ENCODE measurements at regions not wholly inside any gene's neighbourhood (a gene's known extent, or its start where the extent isn't known, plus 50 kb on each side); places are given as distances from the start of the nearest gene placed in this dataset.
"Not testable (repeated sequence)": the region's sequence is repeated elsewhere in the genome, so short reads cannot be mapped to it uniquely, and the experiment has no call there.

DNA sequence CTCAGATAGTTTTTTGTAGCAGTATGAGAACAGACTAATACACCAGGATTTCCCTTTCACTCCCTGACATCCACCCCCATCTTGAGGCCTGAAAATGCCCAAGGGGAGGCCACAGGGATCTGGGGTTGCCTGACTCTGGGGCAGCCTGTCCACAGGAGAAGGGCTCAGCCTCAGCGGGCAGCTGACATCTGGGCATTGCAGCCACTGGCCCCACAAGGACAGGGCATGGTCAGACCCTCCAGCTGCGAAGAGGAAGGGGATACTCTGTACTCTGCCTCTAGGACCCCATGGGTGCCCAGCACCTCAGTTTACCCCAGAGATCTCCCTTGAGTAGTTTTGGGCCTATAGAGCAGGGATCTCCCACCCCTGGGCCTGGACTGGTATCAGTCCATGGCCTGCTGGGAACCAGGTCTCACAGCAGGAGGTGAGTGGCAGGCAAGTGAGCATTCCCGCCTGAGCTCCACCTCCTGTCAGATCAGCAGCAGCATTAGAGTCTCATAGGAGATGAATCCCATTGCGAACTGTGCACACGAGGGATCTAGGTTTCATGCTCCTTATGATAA, 138.9 kb downstream of the HMX1 start:
- DNase-seq, result no peak

DNA sequence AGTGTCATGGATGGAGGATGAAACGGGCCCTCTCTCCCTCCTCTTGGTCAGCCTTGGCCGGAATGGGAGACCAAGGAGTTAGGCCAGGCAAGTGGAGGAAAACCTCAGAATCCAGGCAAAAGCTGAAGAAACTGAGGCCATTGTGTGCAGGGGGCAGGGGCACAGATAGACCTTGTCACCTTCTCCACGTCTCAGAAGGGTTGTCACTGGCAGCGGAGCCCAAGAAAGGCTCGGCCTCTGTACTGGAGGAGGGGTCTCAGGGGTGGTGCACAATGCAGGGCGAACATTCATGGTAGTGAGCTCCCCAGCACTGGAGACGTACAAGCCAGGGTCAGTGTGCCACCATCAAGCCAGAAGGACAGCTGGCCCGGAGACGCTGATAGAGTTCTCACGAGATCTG, 139.5 kb downstream of the CPZ start:
- DNase-seq, result no peak

DNA sequence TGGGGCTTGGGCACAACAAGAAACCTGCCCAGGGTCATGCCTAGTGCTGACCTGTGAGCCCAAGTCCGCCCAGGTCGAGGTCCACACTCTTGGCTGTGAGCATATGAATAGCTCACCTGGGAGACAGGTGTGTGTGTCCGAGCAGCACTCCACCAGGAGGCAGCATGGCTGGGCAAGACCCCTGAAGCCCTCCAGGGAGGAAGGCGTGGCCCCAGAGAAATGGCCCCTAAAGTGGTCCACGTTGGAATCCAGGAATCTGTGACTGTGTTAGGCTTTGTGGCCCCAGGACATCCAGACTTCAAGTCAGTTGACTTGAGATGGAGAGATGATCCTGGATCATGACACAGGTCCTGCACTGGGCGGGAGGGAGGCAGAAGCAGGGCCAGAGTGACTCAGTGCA, 138.8 kb downstream of the CPZ start:
- no peak for DNase-seq

DNA sequence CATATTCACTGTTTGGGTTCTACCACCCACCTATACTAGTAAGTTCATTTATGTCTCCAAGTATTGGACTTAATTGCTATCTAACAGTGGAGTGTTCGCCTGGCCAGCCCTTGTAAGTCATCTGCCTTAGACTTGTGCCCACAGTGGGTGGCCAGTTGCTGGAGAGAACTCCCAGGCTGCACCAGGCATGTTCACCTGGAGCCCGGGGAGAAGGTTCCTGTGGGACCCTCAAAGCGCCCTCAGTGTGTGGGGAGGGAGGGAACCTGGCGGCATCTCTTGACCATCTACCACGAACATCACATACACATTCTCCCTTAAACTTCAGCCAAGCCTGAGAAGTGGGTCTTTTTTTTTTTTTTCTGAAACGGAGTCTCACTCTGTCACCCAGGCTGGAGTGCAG, 138.1 kb downstream of the CPZ start:
- no peak for DNase-seq

DNA sequence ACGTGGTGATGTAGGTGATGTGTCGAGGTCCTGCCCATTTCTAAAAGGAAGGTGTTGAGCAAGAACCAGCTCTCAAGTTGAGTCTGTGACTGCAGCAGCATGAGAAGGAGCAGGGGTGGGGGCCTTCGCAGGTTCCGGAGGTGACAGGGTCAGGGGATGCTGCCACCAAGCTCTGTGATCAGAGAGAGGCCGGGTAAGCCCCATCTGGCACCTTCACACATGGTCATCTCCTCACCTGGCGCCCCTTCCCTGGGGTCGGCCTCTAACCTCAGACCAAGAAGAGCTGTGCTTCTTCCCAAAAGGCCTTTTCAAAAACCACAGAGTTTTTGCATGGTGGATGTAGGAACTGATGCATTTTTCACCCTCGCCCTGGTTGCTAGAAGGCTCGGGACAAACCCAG, 137.6 kb downstream of the CPZ start:
- DNase-seq, result no peak

DNA sequence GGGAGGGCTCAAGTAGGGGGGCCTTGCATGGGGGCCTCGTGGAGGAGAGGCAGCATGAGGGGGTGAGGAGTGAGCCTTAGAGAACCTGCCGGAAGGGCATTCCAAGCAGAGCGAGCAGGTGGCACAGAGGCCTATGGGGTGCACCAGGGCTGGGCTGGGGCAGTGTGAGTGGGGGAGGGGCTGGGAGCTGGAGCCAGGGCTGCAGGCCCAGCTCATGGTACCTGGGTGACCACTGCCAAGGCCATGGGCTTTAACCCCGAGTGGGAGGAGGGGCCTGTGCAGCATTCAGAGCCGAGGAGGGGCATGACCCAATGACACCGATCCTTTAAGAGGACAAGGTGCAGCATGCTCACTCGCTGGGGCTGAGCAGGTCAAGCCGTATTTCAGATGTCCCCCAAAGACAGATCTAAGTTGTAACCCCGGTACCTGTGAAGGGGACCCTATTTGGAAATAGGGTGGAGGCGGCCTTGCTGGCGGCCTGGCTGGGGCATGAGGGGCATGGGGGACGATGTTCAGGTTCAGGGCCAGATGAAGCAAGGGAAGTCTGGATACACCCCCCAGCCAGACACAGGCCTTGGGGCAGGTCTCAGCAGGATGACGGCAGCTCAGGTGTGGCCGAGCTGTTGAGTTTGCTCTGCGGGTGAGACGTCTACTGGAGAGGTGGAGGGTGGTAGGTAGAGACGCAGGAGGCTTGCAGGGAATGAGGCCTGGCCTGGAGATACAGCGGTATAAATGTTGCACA, 137.0 kb downstream of the CPZ start:
- DNase-seq, result no peak

DNA sequence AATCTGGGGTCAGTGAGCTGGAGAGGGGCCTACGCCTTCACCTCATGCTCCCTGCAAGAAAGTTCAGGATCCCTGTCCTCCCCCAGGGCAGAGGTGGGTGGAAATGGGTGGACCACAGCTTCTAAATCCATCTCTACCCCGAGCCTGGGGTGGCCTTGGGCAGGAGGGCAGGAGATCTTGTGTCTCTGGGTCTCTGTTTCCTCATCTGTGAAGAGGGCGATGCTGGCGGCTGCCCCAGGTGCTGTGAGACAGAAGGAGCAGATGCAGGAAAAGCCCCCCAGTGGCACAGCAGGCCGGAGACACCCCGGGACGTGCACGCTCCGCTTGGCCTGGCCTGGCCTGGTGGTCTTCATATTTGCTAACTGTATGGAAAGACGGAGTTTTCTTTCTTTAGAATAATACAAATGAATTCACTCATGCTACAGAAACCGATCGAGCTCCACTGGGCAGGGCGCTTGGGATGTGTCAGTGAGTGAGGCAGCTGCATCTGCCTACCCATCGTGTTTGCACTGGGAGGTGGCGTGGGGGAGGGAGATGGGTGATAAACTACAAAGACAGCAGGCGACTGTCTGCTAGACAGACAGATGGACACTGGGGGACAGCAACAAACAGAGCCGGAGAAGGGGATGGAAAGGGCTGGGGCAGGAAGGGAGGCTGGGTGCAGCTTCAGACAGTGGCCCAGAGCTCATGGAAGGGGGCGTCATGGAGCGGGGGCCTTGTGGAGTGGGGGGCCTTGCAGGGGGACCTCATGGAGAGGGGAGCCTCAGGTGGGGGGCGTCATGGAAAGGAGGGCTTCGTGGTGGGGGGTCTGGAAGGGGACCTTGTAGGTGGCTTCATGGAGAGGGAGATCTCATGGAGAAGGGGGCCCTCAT, 136.2 kb downstream of the CPZ start:
- DNase-seq, result no peak

DNA sequence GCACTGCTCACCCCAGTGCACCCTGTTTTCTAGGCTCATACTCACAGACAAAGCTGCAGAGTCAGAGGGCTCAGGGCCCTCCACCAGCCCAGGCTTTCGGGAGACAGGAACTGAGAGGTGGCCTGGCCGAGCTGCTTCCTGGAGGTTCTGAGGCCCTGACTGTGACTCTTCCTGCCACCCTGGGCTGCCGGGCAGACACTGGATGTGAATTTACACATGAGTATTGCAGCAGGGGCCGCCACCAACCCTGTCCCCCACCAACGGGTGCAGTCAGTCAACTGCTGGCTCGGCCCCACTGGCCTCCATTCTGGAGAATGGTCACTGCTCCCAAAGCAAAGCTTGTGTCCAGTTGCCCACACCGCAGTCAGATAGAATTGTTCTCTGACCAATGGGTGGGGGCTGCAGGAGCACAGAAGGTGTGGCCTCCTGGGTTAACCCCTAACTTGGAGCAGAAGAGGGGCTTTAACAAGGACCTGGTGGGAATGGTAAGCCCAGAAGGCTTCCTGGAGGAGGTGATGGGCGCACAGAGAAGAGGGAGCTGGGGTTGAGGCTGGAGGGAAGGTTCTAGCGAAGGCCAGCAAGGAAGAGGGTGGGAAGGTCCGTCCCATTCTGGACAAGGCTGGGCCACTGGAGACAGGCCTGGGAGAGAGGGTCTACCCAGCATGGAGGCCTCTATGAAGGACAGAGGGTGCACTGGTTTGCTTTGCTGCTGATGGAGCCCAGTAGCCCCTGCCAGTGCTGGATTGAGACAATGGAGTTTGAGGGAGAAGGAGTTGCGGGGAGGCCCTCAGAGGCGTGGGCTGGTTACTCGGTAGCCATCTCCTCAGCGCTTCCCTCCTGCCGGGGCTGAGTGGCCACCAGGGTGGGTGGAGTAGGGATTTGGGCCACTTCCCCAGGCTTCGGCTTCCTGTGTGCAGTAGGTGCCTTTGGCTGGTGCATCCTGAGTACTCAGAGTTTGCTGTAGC, 135.3 kb downstream of the CPZ start:
- no peak for DNase-seq

DNA sequence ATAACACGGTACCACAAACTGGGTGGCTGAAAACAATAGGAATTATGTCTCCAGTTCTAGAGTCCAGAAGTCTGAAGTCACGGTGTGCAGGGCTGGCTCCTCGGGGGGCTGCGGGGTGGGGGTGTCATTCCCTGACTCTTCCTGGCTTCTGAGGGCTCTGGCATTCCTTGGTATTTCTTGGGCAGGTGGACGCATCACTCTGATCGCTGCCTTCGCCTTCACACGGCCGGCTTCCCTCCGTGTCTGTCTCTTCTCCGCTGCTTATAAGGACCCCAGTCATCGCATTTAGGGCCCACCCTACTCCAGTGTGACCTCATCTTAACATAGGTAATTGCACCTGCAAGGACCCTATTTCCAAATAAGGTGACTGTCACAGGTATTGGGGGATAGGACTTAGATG, 134.6 kb downstream of the CPZ start:
- no peak for DNase-seq

DNA sequence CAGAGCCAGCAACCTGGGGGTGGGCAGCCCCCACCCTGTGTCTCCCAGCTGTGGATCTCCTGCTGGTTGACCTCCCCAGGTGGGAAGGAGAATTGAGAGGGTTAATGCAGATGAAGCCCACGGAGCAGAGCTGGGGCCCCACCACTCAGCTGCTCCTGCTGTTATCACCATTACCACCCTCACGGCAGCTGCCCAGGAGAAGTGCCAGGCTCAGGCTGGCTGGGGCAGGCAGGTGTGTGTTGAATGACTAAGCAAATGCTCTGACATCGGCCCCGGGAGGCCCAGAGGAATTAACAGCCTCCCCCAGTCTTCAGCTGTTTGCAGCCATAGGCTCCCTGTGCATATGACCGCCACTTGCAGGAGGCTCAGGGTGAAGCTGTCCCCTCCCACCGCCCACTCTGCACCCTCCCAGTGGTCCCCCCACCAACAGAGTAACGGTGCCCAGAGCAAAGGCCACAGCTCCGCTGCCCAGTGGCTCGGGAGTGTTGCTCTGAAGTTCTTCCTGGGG, 133.8 kb downstream of the CPZ start:
- no peak for DNase-seq

DNA sequence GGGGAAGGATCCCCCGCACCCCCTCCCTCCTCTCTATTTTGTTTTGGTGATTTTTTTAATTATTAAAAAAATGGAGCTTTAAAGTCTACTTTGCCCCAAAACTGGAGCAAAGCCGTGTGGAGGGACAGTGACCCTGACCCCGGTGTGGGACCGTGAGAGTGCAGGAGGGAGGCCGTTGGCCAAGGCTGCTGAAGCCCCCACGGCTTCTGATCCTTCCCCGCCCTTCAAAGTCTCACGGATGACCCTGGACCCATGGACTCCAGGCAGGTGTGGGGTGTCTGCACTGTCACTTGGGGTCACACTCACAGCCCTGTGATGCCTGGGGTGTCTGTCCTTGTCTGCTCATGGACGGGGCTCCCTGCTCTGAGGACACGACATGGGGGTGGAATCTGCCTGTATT, 133.3 kb downstream of the CPZ start:
- no peak for DNase-seq

DNA sequence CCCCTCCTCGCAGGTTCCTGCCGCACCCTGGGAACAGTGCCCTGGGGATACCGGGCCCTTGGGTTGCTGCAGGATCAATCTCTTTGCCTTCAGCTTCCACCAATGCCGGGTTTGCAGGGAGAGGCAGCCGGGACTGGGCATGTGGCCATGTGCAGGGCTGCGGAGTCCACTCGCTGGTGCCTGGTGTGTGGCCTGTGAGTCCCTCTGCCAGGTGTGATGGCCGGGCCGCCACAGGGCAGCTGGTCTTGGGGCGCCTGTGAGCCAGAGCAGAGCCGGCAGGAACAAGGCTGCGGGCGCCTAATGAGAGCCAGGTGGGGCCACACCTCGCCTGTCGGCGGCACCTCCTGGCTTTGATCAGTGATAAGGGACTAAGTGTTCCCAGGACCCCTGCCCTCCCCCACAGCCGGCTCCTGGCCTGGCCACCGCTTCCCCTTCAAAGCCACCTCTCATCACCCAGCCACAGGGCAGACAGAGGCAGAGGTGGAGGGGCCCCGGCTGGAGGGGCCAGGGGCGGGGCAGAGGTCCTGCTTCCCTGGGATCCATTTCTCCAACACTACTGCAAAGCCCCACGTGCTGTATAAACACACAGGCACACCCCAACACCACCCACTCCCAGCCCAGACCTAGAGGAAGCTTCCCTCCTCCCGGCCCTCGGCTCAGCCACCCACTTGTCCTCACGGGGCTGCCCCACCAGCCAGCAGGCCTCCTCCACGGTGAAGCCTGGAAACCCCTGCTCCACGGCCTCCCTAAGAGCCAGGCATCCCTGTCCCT, 132.7 kb downstream of the CPZ start:
- DNase-seq, result no peak

DNA sequence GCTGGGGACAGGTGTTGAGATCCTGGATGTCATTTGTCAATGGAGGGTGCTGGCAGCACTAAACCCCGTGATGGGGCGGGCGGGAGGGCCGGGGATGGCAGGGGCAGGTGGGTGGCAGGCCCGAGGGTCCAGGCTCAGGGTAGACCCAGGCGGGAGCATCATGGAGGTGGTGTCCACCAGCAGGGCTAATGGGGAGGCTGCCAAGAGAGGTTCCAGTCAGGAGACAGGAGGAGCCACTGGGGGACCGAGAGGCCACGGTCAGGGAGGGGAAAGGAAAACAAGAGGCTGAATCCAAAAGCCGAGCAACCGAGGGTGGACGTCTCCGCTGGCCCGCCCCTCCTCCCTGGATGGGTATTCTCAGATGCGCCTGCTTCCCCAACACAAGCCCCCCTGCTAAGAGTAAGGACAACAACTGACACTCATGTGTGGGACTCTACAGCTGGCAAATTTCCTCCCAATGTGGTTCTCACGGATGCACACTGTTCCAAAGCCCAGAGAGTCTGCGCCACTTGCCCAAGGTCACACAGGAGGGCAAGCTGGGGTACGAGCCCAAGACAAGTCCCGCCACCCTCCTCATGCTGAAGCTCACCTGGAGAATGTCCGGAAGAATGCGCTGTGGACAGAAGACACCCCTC, 132.0 kb downstream of the CPZ start:
- no peak for DNase-seq

DNA sequence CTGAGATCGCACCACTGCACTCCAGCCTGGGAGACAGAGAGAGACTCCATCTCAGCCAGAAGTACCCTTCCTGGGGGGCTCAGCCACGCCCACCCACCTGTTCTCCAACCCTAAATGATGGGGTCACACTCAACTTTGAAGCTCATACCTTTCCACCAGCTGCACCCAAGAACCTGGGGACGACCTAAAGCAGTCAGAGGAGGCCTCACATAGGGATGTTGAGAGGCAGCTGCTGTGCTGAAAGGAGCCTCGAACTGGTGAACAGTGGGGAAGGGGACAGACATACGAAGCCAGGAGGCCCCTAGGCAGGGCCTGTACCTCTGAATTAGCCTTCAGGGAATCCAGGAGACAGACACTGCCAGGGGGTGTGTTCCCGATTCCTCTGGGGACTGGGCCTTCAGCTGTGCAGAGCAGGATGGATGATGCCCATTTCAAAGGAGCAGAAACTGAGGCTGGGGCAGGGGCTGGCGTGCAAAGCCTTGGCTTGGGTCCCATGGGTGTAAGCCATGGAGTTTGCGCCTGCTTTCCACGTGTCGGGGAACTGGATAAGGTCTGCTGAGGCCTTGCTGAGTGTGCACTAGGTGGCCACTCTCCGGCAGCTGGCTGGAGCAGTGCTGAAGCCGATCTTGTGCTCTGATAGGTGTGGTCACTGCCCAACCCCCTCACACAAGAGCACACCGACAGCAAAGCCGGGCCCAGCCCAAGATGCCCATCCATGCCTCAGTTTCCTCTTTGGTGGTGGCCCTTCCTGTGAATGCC, 130.8 kb downstream of the CPZ start:
- DNase-seq, result no peak

DNA sequence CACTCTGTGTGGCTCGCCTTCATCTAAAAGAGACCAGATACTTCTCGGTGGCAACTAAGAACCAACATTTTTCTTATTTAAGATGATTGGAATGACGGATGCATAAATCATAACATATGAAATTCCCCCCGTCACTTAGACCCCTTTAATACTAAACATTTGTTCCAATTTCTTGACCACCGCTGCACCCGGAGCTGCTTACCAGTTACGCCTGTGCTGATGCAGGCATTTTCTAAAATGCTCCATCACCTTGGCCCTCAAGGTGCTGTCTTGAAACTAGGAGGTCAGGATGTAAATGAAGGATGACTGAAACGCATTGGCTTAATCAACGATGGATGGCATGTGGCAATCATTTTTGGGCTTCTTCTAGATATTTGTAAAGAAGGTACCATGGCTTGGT, 130.0 kb downstream of the CPZ start:
- DNase-seq, result no peak

DNA sequence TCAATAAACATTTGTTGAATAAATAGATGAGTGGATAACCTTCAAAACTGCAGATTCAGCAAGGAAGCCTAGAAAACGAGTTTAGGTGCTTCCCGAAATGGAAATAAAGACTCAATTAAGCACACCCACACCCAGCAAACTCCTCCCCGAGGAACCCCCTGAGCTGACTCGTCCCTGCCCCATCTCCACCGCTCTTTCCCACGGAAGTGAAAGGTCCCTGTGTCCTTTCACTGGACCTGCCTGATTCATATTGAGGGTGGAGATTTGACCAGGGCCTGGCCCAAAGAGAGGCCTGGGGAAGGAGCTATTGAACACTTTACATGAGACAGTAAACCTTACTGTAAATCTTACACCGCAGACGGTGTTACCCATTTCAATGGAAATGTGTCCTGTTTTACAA, 129.1 kb downstream of the CPZ start:
- no peak for DNase-seq

DNA sequence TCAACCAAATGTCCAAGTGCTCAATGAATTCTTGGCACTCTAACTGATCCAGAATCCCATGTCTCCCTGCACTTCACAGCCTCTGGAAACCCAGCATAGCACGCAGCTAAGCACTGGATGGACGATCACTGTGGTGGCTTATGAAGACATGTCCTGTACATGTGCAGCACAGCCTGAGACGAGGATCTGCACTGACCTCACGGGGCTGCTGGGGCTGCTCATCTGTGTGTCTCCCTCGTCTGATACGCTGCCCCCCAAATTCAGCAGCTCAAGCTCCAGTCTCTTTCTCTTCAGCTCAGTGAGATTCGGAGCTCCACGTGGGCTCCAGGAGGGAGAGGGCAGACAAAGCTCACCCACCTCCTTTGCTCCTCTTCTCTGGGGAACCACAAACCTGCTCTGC, 126.9 kb downstream of the CPZ start:
- no peak for DNase-seq

DNA sequence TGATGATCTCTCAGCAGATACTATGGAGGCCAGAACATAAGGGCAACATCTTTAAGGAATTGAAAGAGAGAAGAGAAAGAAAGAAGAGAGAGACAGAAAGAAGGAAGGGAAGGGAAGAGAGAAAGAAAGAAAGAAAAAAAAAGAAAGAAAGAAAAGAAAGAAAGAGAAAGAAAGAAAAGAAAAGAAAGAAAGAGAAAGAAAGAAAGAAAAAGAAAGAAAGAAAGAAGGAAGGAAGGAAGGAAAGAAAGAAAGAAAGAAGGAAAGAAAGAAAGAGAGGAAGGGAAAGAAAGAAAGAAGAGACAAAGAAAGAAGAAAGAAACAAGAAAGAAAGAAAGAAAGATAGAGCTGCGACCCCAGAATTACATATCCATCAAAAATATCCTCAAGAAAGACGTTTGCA, 124.9 kb downstream of the CPZ start:
- DNase-seq, result not testable (repeated sequence)

DNA sequence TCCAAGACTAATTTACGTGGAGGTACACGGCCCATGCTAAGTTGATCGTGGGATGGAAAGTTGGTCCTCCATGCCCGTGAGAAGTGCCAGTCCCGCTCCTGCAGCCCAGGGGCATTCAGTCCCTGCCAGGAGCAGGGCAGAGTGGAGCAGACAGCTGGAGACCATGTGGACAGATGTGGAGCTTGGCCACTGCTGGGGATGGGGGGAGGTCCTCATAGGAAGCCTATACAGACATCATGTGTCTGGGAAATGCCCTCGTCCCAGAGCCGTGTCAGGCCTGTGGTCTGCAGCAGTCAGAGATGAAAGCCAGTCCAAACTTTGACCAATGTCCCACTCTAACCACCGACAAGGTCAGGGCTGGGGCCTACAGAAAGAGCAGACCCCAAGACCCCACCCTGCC, 118.4 kb downstream of the CPZ start:
- DNase-seq, result no peak

DNA sequence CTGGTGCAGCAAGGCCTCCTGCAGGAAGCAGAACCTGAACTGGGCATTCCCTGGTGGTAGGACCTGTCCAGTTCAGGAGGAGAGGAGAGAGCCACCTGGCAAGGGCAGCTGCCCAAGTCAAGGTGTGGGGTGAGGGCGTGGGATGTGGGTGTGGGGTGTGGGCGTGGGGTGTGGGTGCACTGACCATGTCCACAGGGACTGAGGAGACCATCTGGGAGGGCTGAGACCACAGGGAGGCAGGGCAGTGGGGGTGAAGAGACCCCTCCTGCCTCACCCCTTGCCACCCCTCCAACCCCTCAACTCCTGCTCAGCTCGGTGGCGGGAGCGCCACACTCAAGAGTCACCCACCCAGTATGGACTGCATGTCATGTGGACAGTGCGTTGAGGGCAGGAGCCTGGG, 117.9 kb downstream of the CPZ start:
- DNase-seq, result no peak
